Right lobe of liver (tissue), 6 donors: ENCODE measurements at regions not wholly inside any gene's neighbourhood (a gene's known extent, or its start where the extent isn't known, plus 50 kb on each side); places are given as distances from the start of the nearest gene placed in this dataset.

Source experiments
- ATAC-seq, 4 donors: fragments of 200-7000 bp; cut with Tn5 transposase; one replicate each; pipeline ENCODE4 v1.9.1; 2020; ENCODE audit warnings: mild to moderate bottlenecking in 4 of 4, moderate library complexity in 4 of 4
- DNase-seq, 3 donors: peaks; one replicate each; pipeline ENCODE4 v3.0.0-alpha.2; 2020
- H3K27ac ChIP-seq, 3 donors: fragments of 200-600 bp; one replicate each; pipeline ENCODE4 v1.8.0; 2022
- H3K27me3 ChIP-seq, 2 donors: fragments of 200-600 bp; one replicate each; pipeline ENCODE4 v1.8.0; 2022
- H3K36me3 ChIP-seq, 4 donors: fragments of 200-600 bp; sonication (generic) in 1 of 4; one replicate each; pipeline versions ENCODE4 v1.5.1 to v1.8.0; 2017 to 2022; ENCODE audit warnings: control low read depth in 1 of 4
- H3K4me1 ChIP-seq, 4 donors: fragments of 200-600 bp; sonication (generic) in 1 of 4; one replicate each; pipeline versions ENCODE4 v1.5.1 to v1.8.0; 2017 to 2022; ENCODE audit warnings: control low read depth in 1 of 4
- H3K4me3 ChIP-seq, 3 donors: fragments of 200-600 bp; one replicate each; pipeline ENCODE4 v1.8.0; 2022
- H3K9me3 ChIP-seq, 4 donors: fragments of 200-600 bp; sonication (generic) in 1 of 4; one replicate each; pipeline versions ENCODE4 v1.5.1 to v1.8.0; 2017 to 2022; ENCODE audit warnings: control low read depth in 1 of 4
- POLR2A ChIP-seq: fragments of 450-650 bp; IDR thresholded peaks from one replicate; pipeline ENCODE4 v1.6.1; 2017; ENCODE audit warnings: antibody characterized with exemption, mild to moderate bottlenecking
- WGBS: methylation state at CpG from one replicate; pipeline ENCODE4 v1.1.6; 2018; ENCODE audit warnings: low coverage, low lambda C conversion rate; ENCODE audit not compliant: insufficient coverage; ENCODE audit errors: missing lambda C conversion rate; 5-methylcytosine and 5-hydroxymethylcytosine counted together
- intact Hi-C, 2 donors: fragments of 100-400 bp; cut with DNase I; formaldehyde crosslinking; loops; one replicate each; pipeline versions ENCODE4 v1.11.2 to v1.14.1; 2022
- TF ChIP-seq, protein P1 (sequence below), 4 donors: fragments of 200-600 bp in 3 of 4; fragments of 450-650 bp in 1 of 4; IDR thresholded peaks; one replicate each; pipeline versions ENCODE4 v1.5.1 to v1.8.0; 2016 to 2022; ENCODE audit warnings: antibody characterized with exemption in 4 of 4, mild to moderate bottlenecking in 2 of 4
- donor health status: DM: no; HTN: yes; CAD: no.
- donor health status: DM: no; HTN: no; CAD: no.
- donor health status: DM: no; HTN: no; CAD: no.
- donor health status: DM: no; HTN: yes; CAD: no.
- donor health status: DM: no; HTN: yes; CAD: no.

DNA sequence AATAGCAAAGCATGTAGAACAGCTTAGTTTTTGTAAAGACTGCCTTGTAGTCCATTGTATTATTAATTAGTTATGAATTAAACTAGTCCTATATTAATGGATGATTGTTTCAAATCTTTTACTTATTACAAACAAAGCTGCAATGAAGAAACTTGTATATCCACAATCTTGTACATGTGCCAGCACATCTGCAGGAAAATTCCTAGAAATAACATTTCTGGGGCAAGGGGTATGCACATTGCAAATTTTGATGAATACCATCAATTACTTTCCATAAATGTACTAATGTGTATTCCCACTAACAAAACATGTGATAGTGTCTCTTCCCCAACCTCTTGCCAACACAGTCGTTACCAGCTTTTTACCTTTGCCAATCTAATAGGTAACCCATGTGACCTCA is 73.6 kb upstream of the AKAP12 start:
- H3K27ac ChIP-seq, result no peak overlapping the region
- no peaks in the 10 kb centered on the region for H3K27me3 ChIP-seq
- no peaks in the 10 kb centered on the region for H3K9me3 ChIP-seq
- ATAC-seq (no peak), DNase-seq (no peak)
- no peaks in the 10 kb centered on the region for H3K36me3 ChIP-seq
- WGBS, result 61% methylated on average over 1 of the region's 1 CpG
- no peak overlapping the region for H3K4me3 ChIP-seq
- no peak for TF ChIP-seq POLR2A
- TF ChIP-seq, protein P1, sequence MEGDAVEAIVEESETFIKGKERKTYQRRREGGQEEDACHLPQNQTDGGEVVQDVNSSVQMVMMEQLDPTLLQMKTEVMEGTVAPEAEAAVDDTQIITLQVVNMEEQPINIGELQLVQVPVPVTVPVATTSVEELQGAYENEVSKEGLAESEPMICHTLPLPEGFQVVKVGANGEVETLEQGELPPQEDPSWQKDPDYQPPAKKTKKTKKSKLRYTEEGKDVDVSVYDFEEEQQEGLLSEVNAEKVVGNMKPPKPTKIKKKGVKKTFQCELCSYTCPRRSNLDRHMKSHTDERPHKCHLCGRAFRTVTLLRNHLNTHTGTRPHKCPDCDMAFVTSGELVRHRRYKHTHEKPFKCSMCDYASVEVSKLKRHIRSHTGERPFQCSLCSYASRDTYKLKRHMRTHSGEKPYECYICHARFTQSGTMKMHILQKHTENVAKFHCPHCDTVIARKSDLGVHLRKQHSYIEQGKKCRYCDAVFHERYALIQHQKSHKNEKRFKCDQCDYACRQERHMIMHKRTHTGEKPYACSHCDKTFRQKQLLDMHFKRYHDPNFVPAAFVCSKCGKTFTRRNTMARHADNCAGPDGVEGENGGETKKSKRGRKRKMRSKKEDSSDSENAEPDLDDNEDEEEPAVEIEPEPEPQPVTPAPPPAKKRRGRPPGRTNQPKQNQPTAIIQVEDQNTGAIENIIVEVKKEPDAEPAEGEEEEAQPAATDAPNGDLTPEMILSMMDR (IDR thresholded peaks at IDR 0.05), result no peak
- no peaks in the 10 kb centered on the region for H3K4me1 ChIP-seq
- intact Hi-C loops, result no loop called here

GRCh38 chr6:151167034-151167433 is 72.7 kb upstream of the AKAP12 start:
- no peaks in the 10 kb centered on the region for H3K27me3 ChIP-seq
- ATAC-seq (no peak), DNase-seq (no peak)
- TF ChIP-seq, protein P1 (IDR thresholded peaks at IDR 0.05), result no peak
- TF ChIP-seq POLR2A, result no peak
- no peaks in the 10 kb centered on the region for H3K4me1 ChIP-seq
- 88% methylated on average over 7 of the region's 7 CpGs for WGBS
- no peak overlapping the region for H3K4me3 ChIP-seq
- H3K9me3 ChIP-seq, result no peaks in the 10 kb centered on the region
- intact Hi-C loops, result no loop called here
- H3K27ac ChIP-seq, result no peak overlapping the region
- H3K36me3 ChIP-seq, result no peaks in the 10 kb centered on the region

DNA sequence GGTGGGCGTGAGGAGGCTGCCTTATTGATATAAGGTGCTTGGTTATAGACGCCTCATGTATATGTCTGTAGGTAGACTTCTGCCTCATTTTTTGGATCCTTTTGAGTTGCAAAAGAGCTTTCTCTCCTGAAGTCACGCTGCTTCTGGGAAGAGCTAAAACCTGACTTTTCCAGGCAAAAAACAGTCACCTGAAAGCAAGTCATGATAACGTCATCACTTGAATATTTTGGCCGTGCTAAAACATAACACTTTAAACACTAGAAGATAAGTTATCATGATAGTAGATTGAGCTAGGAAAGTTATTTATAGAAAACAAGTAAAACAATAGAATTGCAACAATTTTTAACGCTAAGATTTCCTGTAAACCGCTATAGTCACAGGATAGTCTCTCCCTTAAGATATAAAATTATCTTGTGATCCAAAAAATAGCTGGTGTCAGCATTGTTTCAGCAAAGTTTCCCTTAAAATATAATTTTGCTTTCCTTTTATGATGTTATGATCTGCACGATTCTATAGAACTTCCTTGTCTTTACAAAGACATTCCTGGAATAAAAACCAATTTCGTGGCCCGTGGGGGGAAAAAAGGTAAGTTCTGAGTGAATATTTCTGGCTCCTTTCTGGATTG is 69.0 kb upstream of the AKAP12 start:
- intact Hi-C loops, result no loop called here
- H3K4me1 ChIP-seq, result no peaks in the 10 kb centered on the region
- no peak for TF ChIP-seq POLR2A
- TF ChIP-seq, protein P1 (IDR thresholded peaks at IDR 0.05), result no peak
- 71% methylated on average over 10 of the region's 10 CpGs for WGBS
- no peak overlapping the region for H3K4me3 ChIP-seq
- DNase-seq (no peak), ATAC-seq (no peak)
- no peaks in the 10 kb centered on the region for H3K27me3 ChIP-seq
- no peaks in the 10 kb centered on the region for H3K36me3 ChIP-seq
- H3K9me3 ChIP-seq, result no peaks in the 10 kb centered on the region
- no peak overlapping the region for H3K27ac ChIP-seq

GRCh38 chr6:151172751-151173150 is 67.0 kb upstream of the AKAP12 start:
- no peak for TF ChIP-seq POLR2A
- TF ChIP-seq, protein P1 (IDR thresholded peaks at IDR 0.05), result no peak
- intact Hi-C loops, result no loop called here
- H3K9me3 ChIP-seq, result no peaks in the 10 kb centered on the region
- H3K36me3 ChIP-seq, result no peaks in the 10 kb centered on the region
- ATAC-seq (no peak), DNase-seq (no peak)
- H3K4me1 ChIP-seq, result no peaks in the 10 kb centered on the region
- WGBS, result 73% methylated on average over 3 of the region's 3 CpGs
- no peaks in the 10 kb centered on the region for H3K27me3 ChIP-seq
- no peak overlapping the region for H3K27ac ChIP-seq
- no peak overlapping the region for H3K4me3 ChIP-seq
